Stimulated activated CD4-positive, alpha-beta T cell treated with anti-CD3 and anti-CD28 coated beads, Interleukin-1b, Interleukin-23, amount 100 ng/mL, for 1 hour (primary cell): ENCODE measurements at regions not wholly inside any gene's neighbourhood (a gene's known extent, or its start where the extent isn't known, plus 50 kb on each side); places are given as distances from the start of the nearest gene placed in this dataset.

ENCODE experiments used
- DNase-seq, 2 donors: peaks; one replicate each; pipeline ENCODE4 v3.0.0-alpha.2; 2020; ENCODE audit warnings: low read depth in 2 of 2

GRCh38 chr20:22431419-22431818, 153.0 kb downstream of the FOXA2 start:
- no peak for DNase-seq

GRCh38 chr20:22430746-22431168, 153.6 kb downstream of the FOXA2 start:
- DNase-seq, result no peak

GRCh38 chr20:22430154-22430745, 154.1 kb downstream of the FOXA2 start:
- no peak for DNase-seq

- DNase-seq, result no peak
These were observed 154.9 kb downstream of the FOXA2 start for GRCh38 chr20:22429175-22430153.

GRCh38 chr20:22428051-22428450, 156.3 kb downstream of the FOXA2 start:
- DNase-seq, result no peak

- no peak for DNase-seq
These were observed 157.6 kb downstream of the FOXA2 start for GRCh38 chr20:22426772-22427171.

GRCh38 chr20:22425344-22426295, 158.8 kb downstream of the FOXA2 start:
- DNase-seq, result no peak

- no peak for DNase-seq
These were observed 161.1 kb downstream of the FOXA2 start for GRCh38 chr20:22423190-22423832.

GRCh38 chr20:22420116-22420598, 164.2 kb downstream of the FOXA2 start:
- DNase-seq, result no peak

- DNase-seq, result no peak
These were observed 165.6 kb downstream of the FOXA2 start for GRCh38 chr20:22418738-22419137.

- DNase-seq, result no peak
These were observed 170.0 kb downstream of the FOXA2 start for GRCh38 chr20:22414305-22414742.

- no peak for DNase-seq
These were observed 171.1 kb downstream of the FOXA2 start for GRCh38 chr20:22412977-22413868.

- DNase-seq, result no peak
These were observed 172.5 kb downstream of the FOXA2 start for GRCh38 chr20:22411627-22412450.

GRCh38 chr20:22411286-22411626, 173.1 kb downstream of the FOXA2 start:
- no peak for DNase-seq

- DNase-seq, result no peak
These were observed 173.7 kb downstream of the FOXA2 start for GRCh38 chr20:22410556-22411130.

GRCh38 chr20:22408521-22409402, 175.6 kb downstream of the FOXA2 start:
- DNase-seq, result no peak

GRCh38 chr20:22407237-22408193, 176.9 kb downstream of the FOXA2 start:
- no peak for DNase-seq
